Activated T-cell treated with anti-CD3 and anti-CD28 coated beads, Interleukin-2, amount 50 U/mL, for 48 hours (primary cell): ENCODE measurements at regions not wholly inside any gene's neighbourhood (a gene's known extent, or its start where the extent isn't known, plus 50 kb on each side); places are given as distances from the start of the nearest gene placed in this dataset.
"Not testable (repeated sequence)": the region's sequence is repeated elsewhere in the genome, so short reads cannot be mapped to it uniquely, and the experiment has no call there.

Experiments
- DNase-seq, 2 experiments: peaks; one replicate each; pipeline ENCODE4 v3.0.0-alpha.2; 2020

DNA sequence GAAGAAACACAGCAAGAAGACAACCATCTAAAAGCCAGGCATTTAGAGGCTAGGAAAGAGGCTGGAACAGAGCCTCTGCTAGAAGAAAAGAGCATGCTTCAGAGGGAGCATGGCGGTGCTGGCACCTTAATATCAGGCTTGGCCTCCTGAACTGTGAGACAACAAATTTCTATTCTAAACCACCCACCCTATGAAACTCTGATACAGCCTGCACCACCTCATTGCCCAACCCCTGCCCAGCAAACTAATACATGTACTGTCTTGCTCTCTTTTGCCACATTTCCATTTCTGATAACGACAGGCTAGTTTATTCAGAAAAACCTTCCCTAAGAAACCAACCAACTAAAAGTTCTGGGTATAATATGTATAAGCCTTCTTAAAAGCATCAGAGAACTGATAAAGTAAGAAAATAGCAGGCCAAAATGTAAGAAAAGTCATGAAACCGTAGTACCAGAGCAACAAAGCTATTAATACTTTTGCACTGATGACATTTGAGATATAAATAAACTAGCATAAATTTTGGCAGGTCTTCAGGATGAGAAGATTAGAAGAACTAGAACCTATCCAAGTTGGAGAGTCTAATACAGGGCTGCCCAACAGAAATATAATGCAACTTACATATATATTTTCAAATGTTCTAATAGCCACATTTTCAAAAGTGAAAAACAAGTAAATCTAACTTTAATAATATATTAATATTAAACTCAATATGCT is 184.7 kb upstream of the HSF2 start:
- DNase-seq: no peak

DNA sequence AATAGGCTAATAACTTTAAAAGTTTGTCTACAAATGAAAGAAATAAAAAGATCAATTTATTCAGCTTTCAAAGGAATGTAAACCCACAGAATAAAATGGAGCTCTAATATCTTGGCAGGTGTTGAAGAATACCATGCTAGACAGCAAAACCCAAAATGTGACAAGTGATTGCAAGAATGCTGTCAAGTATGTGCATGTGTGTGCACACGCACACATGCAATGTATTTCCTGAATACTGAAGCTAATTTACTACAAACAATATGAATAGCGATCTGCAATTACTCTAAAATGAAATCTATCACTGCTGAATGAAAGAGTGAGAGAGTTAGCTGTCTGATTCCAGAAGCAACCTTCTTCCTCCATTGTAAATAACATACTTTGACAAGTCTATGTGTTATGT is 179.2 kb upstream of the HSF2 start:
- no peak for DNase-seq

DNA sequence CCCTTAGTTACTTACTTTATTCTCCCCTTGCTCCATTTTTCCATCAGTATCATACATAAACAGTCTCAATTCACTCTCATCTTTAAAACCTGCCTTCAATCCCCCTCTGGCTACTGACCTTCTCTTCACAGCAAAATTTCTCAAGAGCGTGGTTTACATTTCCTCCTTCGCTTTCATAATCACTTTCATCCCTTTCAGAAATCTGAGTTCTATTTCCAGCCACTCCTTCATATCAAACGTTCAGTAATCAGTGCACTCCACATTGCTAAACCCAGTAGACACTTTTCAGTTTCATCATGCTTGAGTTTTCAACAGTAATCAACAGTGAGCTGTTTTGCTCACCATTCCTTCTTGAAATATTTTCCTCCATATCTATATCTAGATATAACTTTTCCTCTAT is 176.7 kb upstream of the HSF2 start:
- DNase-seq: no peak

DNA sequence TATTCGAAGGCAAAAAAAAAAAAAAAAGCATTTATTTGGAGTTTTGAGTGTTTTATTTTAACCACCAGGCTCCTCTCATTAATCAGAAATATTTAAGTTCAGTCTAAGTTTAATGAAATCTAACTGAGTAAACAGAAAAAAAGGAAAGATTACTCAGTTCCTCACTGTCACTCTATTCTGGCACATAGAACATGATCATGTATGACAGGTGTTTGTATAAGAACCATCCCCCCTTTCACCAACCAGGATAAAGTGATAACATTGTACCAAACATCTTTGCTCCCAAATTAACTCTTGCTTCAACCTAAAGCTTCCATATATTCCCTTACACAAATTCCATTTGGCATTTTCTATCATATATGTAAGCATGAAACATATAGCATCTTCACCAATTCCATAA is 176.2 kb upstream of the HSF2 start:
- no peak for DNase-seq

DNA sequence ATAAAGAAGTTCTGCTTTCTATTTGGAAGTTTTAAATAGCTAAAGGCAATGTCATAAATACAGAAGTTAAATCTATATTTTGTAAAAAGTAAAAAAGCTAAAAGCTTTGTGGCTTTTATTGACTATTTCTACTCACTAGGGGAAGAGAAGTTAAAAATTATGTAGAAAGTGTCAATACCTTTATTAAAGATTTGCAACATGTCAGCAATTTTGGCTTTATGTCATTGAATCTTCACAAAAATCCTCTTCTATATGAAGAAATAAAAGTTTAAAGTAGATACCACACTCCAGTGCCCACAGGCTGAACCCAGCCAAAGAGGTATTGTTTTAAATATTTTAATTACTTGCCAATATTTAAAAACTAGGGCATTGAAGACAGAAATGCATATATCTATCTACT is 160.6 kb upstream of the HSF2 start:
- DNase-seq: no peak

GRCh38 chr6:122246906-122247658 is 152.4 kb upstream of the HSF2 start:
- DNase-seq: no peak

DNA sequence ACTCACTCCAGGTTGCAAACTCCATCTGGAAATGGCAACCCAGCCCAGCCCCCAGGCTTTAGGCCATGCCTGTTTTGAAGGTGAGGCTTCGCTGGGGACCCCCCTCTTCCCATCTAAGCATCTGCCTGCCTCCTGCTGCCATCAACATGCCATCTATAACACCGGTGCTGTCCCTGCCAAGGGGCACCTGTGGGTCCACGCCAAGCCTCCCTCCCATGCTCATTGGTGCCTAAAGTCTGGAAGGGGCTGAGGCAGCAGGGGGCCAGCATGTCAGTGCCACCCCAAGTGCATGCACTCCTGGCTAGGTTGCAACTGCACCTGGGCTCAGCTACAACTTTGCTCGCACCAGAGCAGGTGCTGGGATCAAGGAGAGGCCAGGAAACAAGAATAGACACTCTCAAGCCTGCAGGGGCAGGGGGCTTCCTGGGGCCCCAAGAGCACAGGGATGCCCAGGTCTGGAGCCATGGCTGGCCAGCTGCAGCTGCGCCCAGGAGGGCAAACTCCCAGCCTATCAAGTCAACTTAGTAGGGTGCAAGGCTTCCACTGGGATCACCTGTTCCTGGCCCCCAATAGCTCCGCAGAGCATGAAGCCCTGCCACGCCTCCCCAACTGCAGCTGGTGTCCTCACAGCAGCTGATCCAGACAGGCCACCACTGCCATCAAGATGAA is 151.3 kb upstream of the HSF2 start:
- no peak for DNase-seq

DNA sequence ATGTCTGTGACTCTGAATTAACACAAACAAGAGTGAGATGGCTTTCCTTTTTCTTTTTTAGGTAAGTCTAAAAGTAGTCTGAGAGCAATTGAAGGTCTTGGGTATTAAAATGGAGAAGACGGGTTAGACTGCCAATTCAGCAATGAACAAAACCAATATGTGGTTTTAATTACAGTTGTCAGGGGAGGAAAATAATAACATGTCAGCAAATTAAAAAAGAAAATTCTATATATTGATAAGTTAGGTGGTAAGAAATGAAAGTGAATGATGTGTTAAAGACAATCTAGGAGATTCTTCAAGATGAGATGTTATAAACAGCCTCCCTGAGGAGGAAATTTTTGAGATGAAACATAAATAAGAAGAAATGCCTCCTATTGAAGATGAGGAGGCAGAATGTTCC is 150.6 kb upstream of the HSF2 start:
- no peak for DNase-seq

DNA sequence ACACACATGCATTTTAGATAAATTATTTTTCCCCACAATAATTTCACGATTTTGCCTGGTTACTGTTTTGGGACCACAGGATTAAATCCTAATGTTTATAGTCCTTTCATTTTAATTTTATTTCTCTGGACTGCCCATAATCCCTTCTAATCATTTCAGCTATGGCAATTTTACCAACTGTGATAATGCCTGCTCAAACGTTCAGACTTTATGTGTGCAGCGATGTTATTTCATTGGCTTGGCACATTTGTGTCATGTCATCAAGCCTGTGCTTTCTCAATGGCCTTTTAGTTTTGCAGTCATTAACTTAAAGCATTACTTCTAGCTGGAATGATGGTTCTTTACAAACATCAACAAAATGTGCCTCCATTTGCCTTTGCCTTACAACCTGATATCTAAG is 140.6 kb upstream of the HSF2 start:
- DNase-seq: no peak

DNA sequence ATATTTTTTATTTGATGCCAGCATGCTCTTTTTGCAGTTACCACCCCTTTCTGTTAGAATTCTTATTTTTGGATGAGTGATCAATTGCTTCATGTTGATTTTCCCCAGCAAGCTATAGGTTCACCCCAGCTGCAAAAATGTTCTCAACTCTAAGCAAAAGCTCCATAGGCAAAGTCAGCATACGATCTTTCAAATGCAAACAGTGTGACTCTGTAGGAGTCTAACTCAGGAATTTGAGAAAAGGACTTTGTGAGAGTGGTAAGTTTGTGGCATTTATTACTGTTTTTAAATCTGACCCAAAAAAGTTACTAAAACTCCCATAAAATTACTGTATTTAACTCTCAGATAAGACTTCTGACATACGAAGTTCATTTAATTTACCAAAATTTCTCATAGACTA is 134.9 kb upstream of the HSF2 start:
- DNase-seq: no peak

- no peak for DNase-seq
Measured at GRCh38 chr6:122265755-122266154, 133.7 kb upstream of the HSF2 start.

GRCh38 chr6:122268394-122268793 is 131.1 kb upstream of the HSF2 start:
- no peak for DNase-seq

DNA sequence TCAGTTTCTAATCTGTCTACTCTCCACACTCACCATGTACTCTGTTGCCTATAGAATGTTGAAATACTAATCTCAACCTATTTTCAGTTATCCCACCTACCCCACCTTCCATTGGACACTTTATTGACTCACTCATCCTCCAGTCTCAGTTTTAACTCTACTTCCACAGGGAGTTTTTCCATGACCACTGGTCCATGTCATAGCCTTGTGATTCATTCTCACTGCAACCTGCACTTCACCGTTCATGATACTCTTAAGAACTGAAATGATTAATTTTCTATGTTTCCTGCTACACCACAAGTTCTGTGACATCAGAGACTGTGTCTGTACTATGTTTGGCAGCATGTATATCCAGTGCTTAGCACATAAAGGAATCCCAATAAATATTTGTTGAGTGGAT is 122.8 kb upstream of the HSF2 start:
- DNase-seq: no peak

- not testable (repeated sequence) for DNase-seq
Measured at GRCh38 chr6:122280105-122281021, 119.1 kb upstream of the HSF2 start.

GRCh38 chr6:122283884-122284283 is 115.6 kb upstream of the HSF2 start:
- DNase-seq: no peak

GRCh38 chr6:122284848-122285247 is 114.6 kb upstream of the HSF2 start:
- no peak for DNase-seq

DNA sequence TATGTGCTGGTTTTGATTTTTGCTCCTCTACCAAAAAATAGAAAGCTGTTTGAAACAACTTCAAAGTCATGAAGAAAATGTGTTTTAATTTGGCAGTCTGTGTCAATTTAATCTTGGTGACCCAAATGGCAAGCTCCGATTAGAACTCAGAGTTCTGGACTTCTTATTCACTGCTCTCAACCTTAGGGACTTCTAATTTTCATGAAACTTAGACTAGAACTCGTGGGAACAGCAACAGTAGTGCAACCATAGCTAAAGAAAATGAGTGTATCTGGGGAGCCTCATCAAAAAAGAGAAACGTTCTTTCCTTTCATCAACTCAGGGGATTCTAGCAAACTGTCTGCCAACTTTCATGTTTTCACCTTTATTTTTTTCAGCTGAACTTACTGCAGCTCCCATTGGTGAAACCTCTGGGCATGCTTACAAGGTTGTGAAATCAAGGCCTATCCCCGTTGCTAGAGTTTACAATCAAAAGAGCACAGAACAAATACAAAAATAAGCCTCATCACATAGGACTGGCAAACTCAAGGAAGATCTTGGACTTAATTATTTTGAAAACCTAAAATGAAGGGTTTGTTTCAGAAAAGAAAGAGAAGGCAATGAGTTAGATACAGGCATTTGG is 114.0 kb upstream of the HSF2 start:
- DNase-seq: no peak

DNA sequence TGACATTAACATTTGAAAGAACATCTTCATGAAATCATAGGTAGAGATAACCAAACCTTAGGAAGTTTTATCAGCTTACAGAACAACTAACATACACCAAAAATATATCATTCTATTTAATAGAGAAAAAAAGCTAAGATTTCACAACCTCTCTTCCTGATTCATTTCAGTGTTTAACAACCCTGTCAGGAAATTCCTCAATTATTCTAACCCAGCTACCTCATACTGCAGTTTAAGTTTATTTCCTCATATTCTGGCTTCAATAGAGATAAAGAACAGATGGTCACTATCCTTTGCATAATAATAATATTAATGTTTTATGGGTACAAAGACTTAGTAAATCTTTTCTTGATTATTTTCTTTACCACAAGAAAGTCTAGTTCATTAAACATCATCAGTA is 112.9 kb upstream of the HSF2 start:
- no peak for DNase-seq

GRCh38 chr6:122289762-122290539 is 109.5 kb upstream of the HSF2 start:
- no peak for DNase-seq

GRCh38 chr6:122297010-122297409 is 102.4 kb upstream of the HSF2 start:
- DNase-seq: no peak

DNA sequence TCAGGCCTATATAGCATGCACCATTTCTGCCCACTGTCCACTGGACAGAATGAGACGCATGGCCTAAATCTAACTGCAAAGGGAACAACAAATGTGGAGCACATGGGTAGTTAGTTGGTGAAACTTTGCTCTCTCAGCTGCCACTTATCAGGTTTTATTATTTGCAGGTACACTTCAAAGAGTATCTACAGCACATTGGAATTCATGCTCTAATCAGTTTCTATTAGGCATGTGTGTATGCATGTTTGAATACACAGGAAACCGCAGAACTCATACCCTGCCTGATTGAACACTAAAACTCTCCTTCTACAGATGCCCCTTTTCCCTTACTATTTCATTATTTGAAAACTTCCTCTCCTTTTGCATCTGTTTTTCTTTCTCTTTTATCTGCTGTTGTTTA is 97.4 kb upstream of the HSF2 start:
- DNase-seq: no peak

DNA sequence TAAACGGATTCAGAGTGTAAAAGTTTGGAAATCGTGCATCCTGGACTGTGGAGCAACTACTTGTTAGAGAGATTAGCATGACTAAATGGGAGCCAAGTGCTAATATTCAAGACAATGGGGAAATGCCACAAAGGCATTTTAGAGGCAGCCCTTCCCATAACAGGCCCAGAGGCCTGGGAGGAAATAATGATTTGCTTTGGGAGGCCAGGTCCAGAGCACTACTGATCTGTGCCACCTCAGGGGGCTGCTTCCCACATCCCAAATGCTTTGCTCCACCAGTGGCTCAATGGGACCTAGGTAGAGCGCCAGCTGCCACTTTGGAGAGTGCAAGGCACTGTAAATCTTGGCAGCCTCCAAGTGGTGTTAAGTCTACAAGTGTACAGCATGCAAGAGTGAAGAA is 91.9 kb upstream of the HSF2 start:
- no peak for DNase-seq
